Gastroesophageal sphincter (tissue), 3 donors: ENCODE measurements at regions not wholly inside any gene's neighbourhood (a gene's known extent, or its start where the extent isn't known, plus 50 kb on each side); places are given as distances from the start of the nearest gene placed in this dataset.

Source experiments
- POLR2A ChIP-seq, 2 donors: fragments of 450-650 bp; IDR thresholded peaks; one replicate each; pipeline ENCODE4 v1.6.1; 2017; ENCODE audit warnings: antibody characterized with exemption in 2 of 2, mild to moderate bottlenecking in 2 of 2, moderate library complexity in 1 of 2
- TF ChIP-seq, protein P1 (sequence below), 4 experiments: fragments of 200-600 bp in 2 of 4; fragments of 450-650 bp in 2 of 4; sonication (generic) in 1 of 4; IDR thresholded peaks; one replicate each; pipeline ENCODE4 v1.5.1; 2017 to 2019; ENCODE audit warnings: antibody characterized with exemption in 4 of 4, mild to moderate bottlenecking in 2 of 4, moderate library complexity in 2 of 4

DNA sequence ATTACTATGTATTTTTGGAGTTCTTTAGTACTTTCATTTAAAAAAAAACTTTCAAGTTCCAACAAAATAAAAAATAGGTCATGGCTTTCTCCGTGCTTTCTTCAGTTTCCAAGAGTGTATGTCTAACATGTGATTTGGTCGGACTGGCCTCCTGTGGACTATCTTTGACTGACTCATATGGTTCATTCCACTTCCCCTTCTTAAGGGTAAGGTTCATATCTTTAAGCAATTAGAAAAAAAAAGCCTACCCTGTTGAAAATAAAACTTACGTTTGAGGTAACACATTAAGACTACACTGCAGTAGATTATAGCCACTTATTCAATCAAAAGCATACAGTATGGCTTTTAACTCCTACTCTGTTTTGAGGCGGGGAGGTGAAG is 112.8 kb upstream of the AHR start:
- no peak for TF ChIP-seq POLR2A (IDR thresholded peaks at IDR 0.05)
- TF ChIP-seq, protein P1, sequence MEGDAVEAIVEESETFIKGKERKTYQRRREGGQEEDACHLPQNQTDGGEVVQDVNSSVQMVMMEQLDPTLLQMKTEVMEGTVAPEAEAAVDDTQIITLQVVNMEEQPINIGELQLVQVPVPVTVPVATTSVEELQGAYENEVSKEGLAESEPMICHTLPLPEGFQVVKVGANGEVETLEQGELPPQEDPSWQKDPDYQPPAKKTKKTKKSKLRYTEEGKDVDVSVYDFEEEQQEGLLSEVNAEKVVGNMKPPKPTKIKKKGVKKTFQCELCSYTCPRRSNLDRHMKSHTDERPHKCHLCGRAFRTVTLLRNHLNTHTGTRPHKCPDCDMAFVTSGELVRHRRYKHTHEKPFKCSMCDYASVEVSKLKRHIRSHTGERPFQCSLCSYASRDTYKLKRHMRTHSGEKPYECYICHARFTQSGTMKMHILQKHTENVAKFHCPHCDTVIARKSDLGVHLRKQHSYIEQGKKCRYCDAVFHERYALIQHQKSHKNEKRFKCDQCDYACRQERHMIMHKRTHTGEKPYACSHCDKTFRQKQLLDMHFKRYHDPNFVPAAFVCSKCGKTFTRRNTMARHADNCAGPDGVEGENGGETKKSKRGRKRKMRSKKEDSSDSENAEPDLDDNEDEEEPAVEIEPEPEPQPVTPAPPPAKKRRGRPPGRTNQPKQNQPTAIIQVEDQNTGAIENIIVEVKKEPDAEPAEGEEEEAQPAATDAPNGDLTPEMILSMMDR (IDR thresholded peaks at IDR 0.05): no peak
